SK-N-DZ (cell line): ENCODE measurements at regions not wholly inside any gene's neighbourhood (a gene's known extent, or its start where the extent isn't known, plus 50 kb on each side); places are given as distances from the start of the nearest gene placed in this dataset.
A peak's percentile ranks its signal among the peaks of the same experiment; 100 is the strongest.
"Not testable (repeated sequence)": the region's sequence is repeated elsewhere in the genome, so short reads cannot be mapped to it uniquely, and the experiment has no call there.

Experiments used
- DNase-seq: peaks from one replicate; pipeline ENCODE4 v3.0.0-alpha.2; 2015; ENCODE audit warnings: low spot score

- DNase-seq: not testable (repeated sequence)
Measured at GRCh38 chr6:26799903-26800633, 140.5 kb upstream of the ZNF322 start.

DNA sequence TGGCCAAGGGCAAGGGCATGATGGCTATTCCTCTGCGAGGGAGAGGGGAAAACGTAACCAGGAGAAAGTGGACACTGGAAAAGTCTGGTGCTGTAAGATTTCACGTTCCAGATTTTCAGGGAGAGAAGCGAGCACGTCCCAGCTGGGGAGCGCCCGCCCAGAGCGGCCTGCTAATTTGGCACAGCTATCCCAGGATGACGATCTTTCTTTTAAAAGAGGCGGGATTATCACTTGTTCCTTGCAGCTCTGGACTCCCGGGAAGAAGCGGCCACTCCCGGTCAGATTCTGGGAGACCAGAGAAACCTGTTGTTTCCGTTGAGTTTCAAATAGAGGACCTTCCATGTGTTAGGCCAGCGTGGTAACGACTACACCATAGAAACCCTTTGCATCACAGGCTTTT lies 144.2 kb upstream of the ZNF322 start:
- not testable (repeated sequence) for DNase-seq

DNA sequence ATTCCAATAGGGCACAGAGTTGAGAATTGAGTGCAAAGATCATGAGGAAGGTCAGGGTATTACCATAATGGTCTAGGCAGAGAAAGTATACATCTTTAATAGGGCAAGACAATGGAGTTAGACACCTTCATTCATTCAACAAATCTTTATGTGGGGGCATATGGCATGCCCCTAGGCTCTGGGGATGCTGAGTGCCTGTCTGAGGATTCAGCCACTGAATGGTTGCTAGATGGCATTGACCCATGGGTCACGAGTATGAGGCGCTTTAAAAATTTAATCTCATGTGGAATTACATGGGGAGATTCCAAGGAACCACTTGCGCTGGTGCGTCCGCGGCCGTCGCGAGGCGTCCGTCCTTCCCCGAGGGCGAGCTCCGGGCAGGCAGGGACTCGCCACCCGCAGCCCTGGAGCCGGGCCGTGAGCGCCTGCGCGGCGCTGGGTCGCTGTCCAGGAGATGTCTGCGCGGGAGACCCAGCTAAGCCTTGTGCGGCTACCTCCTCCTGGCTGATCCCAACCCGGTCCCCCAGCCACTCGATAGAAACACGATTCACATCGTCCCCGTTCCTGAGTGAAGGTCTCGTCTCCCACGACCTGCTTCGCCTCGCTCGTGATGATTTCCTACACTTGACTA lies 152.1 kb upstream of the ZNF322 start:
- DNase-seq: not testable (repeated sequence)

- DNase-seq: not testable (repeated sequence)
Measured at GRCh38 chr6:26818640-26819225, 159.2 kb upstream of the ZNF322 start.

DNA sequence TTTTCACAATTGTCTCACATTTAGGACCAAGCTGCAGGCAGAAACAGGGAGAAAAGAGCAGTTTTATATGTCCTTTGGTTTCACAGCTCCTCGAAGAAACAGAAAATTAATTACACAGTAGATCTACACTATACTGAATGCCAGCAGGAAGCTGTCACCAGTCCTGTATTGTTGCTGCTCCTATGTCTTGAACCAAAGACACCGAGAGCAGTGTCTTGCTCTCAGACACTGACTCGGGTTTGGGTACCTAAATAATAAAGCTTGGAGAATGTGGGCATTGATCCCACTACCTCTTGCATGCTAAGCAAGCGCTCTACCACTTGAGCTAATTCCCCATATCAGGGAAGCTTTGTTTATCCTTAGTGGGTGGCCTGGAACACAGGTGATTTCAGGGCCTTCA lies 168.4 kb upstream of the ZNF322 start:
- DNase-seq: not testable (repeated sequence)

DNA sequence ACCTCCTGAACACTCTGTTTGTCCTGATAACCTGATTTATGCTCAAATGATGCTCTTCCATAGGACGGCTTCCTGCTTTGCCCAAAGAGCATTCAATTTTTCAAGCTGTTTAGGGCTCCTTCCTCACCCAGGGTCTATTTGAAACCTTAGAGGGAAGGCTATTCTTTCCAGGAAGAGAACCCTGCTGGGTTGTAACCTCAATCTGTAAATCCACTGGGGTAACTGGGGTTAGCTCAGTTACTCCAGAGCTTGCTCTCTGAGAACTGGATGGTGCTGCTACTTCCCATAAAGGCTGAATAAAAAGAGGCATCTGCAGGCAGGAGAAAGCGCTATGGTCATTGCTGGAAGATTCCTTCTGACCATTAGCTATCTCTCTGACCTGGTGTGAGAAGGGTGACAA lies 169.9 kb upstream of the ZNF322 start:
- DNase-seq: not testable (repeated sequence)

GRCh38 chr6:26830992-26831391 lies 171.4 kb upstream of the ZNF322 start:
- not testable (repeated sequence) for DNase-seq

DNA sequence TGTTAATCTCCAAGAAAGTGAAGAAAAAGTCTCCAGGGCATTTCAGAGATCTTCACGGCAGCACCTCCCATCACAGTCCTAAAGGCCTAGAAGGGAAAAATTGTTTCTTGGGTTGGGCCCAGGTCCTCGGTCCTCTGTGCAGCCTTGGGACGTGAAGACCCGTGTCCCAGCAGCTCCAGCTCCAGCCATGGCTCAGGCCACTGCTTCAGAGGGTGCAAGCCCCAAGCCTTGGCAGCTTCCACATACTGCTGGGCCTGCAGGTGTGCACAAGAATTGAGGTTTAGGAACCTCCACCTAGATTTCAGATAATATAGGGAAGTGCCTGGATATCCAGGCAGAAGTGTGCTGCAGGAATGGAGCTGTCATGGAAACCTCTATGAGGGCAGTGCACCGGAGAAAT lies 176.2 kb upstream of the ZNF322 start:
- not testable (repeated sequence) for DNase-seq

DNA sequence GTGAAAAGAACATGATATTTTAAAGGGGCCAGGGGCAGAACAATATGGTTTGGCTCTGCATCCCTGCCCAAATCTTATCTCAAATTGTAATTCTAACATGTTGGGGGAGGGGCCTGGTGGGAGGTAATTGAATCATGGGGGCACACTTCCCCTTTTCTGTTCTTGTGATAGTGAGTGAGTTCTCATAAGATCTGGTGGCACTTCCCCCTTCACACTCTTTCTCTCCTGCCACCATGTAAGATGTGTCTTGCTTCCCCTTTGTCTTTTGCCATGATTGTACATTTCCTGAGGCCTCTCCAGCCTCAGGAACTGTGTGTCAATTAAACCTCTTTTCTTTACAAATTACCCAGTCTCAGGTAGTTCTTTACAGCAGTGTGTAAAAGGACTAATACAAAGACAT lies 177.1 kb upstream of the ZNF322 start:
- not testable (repeated sequence) for DNase-seq

- not testable (repeated sequence) for DNase-seq
Measured at GRCh38 chr6:26844823-26845222, 185.3 kb upstream of the ZNF322 start.

DNA sequence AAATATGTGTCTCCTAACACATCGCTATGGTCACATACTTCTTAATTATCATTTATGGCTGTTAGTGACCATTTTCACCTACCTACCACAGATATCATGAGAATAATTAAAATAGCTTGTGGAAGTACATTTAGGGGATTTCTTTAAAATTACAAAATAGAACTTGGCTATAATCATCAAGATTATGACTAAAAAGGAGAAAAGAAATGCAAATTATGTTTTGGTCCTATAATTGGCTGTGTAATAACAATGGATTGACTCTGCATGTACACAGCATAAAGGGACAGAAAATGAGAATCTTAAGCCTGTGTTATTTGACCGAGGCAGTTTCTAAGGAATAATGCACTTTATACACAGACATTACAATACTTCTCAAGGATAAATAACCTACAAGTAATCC lies 197.7 kb upstream of the ZNF322 start:
- not testable (repeated sequence) for DNase-seq

DNA sequence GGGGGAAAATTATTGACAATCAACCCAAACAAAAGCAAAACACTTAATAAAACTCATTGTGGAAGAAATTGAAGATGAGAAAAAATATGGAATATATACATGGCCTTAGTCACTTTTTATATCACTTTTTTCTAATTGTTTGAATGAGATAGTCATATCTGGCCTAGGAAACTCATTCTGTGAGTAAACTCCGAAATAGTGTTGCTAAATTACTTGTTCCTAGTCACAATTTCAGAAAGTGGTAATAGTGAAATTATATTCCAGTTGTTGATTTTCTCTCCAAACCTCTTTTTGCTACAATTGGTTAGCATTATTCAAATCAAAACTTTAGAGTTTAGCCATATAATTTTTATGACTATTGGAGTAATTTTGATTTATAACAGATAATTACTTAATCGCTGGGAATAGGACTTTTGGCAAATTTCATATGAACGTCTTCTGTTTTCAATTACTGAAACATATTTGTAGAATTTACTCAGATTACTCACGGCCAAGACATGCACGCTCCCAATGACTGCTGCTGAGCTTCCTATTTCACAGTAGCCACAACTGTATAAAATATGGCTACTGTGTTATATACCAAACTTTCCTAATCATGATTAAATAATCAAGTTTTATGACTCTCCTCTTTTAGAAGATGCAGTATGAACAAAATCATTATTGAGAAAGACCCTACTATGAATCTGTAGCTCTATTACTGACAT lies 199.7 kb upstream of the ZNF322 start:
- DNase-seq: not testable (repeated sequence)

DNA sequence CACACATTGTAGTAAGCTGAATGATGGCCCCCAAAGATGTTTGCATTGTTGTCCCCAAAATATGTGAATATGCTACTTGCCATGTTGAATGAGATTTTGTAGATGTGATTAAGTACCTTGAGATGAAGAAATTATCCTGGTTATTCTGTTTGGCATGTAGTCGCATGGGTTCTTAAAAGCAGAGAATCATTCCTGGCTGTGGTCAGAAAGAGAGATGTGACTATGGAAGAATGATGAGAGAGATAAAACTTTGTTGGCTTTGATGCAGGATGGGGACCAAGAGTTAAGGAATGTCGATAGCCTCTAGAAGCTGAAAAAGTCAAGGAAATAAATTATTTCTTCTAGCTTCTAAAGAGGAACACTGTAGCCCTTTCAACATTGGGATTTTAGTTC lies 200.2 kb upstream of the ZNF322 start:
- DNase-seq: not testable (repeated sequence)

DNA sequence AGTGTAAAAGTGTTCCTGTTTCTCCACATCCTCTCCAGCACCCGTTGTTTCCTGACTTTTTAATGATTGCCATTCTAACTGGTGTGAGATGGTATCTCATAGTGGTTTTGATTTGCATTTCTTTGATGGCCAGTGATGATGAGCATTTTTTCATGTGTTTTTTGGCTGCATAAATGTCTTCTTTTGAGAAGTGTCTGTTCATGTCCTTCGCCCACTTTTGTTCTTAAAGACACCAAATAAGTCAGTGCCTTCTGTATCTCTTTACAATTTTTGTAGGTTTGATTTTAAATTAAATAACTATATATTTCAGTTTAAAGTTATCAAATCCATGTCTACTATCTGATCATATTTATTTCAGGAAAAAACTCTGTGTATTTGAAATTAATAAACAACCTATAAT lies 202.4 kb upstream of the ZNF322 start:
- DNase-seq: not testable (repeated sequence)

DNA sequence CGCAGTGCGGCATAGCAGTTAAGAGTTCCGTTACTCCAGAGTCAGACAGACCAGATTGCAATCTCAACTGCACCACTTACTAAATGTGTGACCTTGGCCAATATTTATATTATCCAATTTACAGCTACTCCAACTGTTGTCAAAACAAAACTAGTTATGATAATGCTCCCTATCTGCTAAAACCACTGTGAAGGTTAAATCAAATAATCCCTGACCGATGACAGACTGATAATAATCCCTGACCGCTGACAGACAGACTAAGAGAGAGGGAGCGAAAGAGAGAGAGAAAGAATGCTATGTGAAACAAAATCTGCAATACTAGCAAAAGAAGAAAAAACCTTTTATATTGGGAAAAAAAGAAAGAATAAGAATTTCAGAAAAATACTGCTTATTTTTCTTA lies 204.1 kb upstream of the ZNF322 start:
- DNase-seq: not testable (repeated sequence)

- DNase-seq: peak; percentile 10
Measured at GRCh38 chr6:26898785-26899184, 239.2 kb upstream of the ZNF322 start.

- DNase-seq: not testable (repeated sequence)
Measured at GRCh38 chr6:26924206-26924605, 264.7 kb upstream of the ZNF322 start.

- DNase-seq: not testable (repeated sequence)
Measured at GRCh38 chr6:26928190-26928589, 268.6 kb upstream of the ZNF322 start.

GRCh38 chr6:26937258-26937657 lies 277.7 kb upstream of the ZNF322 start:
- DNase-seq: not testable (repeated sequence)

- not testable (repeated sequence) for DNase-seq
Measured at GRCh38 chr6:26951211-26951610, 291.7 kb upstream of the ZNF322 start.

DNA sequence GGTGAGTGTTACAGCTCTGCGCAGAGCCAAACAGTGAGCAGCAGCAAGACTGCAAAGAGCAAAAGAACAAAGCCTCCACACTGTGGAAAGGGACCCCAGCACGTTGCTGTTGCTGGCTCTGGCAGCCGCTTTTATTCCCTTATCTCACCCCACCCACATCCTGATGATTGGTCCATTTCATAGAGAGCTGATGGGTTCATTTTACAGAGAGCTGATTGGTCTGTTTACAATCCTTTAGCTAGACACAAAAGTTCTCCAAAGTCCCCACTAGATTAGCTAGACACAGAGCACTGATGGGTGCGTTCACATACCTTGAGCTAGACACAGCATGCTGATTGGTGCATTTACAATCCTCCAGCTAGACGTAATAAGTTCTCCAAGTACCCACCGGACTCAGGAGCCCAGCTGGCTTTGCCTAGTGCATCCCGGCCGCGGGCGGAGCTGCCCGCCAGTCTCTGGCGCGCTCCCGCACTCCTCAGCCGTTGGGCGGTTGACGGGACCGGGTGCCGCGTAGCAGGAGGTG lies 291.4 kb upstream of the PRSS16 start:
- peak; percentile 93 for DNase-seq
